Neutrophil (primary cell): ENCODE measurements at regions not wholly inside any gene's neighbourhood (a gene's known extent, or its start where the extent isn't known, plus 50 kb on each side); places are given as distances from the start of the nearest gene placed in this dataset.

ENCODE experiments used
- H3K27ac ChIP-seq: fragments of 200-600 bp; sonication (generic); 2 replicates; pipeline ENCODE4 v1.5.1; 2016; ENCODE audit warnings: mild to moderate bottlenecking, moderate library complexity
- H3K27me3 ChIP-seq: fragments of 200-600 bp; sonication (generic); 2 replicates; pipeline ENCODE4 v1.6.0; 2016; ENCODE audit warnings: mild to moderate bottlenecking
- H3K36me3 ChIP-seq: fragments of 200-600 bp; sonication (generic); 2 replicates; pipeline ENCODE4 v1.5.1; 2017
- H3K4me1 ChIP-seq, 2 experiments: fragments of 200-600 bp in 1 of 2; sonication (generic) in 1 of 2; 1 replicate in 1 of 2; 2 replicates in 1 of 2; pipeline versions ENCODE4 v1.5.1 to v1.6.1; 2013 to 2016; ENCODE audit warnings: low read depth in 1 of 2, low read length in 1 of 2, mild to moderate bottlenecking in 1 of 2, moderate library complexity in 1 of 2; ENCODE audit not compliant: control insufficient read depth in 1 of 2, insufficient read depth in 1 of 2
- H3K4me3 ChIP-seq, 2 experiments: fragments of 200-600 bp in 1 of 2; sonication (generic) in 1 of 2; 1 replicate in 1 of 2; 2 replicates in 1 of 2; pipeline ENCODE4 v1.5.1; 2013 to 2016; ENCODE audit warnings: low read depth in 1 of 2, low read length in 1 of 2, mild to moderate bottlenecking in 1 of 2, moderate library complexity in 1 of 2
- H3K9me3 ChIP-seq: fragments of 200-600 bp; sonication (generic); 2 replicates; pipeline ENCODE4 v1.5.1; 2016
- TF ChIP-seq, protein P1 (sequence below): fragments of 200-600 bp; sonication (generic); IDR thresholded peaks from 2 replicates; pipeline ENCODE4 v1.5.1; 2016; ENCODE audit warnings: antibody characterized with exemption

DNA sequence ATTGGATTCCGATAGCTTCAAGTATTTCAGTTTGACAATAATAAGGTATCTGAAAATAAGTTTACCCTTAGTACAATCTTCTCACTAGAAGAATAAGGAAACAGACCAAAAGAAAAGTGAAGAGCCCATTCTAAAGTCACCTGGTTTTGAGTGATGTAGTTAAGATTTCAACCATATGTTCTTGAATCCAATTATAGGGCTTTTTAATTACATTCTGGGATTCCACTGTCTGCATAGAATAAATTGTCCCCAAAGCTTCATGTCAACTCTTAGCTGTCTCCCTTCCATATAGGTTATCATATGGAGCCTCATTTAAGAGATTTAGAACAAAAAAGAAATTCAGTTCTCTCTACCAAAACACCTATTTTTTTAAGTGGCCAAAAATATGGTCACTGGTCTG lies 1158.8 kb downstream of the IGSF11 start:
- H3K4me1 ChIP-seq, result no peaks in the 10 kb centered on the region
- H3K27me3 ChIP-seq, result no peaks in the 10 kb centered on the region
- no peaks in the 10 kb centered on the region for H3K9me3 ChIP-seq
- H3K4me3 ChIP-seq, result no peak overlapping the region
- H3K27ac ChIP-seq, result no peak overlapping the region
- TF ChIP-seq, protein P1, sequence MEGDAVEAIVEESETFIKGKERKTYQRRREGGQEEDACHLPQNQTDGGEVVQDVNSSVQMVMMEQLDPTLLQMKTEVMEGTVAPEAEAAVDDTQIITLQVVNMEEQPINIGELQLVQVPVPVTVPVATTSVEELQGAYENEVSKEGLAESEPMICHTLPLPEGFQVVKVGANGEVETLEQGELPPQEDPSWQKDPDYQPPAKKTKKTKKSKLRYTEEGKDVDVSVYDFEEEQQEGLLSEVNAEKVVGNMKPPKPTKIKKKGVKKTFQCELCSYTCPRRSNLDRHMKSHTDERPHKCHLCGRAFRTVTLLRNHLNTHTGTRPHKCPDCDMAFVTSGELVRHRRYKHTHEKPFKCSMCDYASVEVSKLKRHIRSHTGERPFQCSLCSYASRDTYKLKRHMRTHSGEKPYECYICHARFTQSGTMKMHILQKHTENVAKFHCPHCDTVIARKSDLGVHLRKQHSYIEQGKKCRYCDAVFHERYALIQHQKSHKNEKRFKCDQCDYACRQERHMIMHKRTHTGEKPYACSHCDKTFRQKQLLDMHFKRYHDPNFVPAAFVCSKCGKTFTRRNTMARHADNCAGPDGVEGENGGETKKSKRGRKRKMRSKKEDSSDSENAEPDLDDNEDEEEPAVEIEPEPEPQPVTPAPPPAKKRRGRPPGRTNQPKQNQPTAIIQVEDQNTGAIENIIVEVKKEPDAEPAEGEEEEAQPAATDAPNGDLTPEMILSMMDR, result no peak
- no peaks in the 10 kb centered on the region for H3K36me3 ChIP-seq

DNA sequence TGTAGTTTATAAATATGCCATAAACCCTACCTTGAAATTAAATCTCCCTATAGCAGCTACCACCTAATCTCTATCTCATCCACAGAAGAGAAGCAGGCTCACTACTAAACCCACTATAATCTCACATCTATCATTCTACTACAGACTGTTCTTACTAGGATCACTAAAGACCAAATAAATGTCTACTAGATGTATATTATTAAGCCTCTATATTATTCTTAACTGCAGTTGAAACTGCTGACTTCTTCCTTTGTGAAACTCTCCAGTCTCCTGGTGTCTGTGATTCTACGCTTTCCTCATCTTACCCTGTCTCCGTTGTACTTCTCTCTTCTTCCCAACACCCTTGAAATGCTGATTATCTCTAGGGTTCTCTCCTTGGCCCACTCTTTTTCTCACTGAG lies 1154.0 kb downstream of the IGSF11 start:
- Histone ChIP-seq H3K4me1 (no peaks in the 10 kb centered on the region), H3K36me3 (no peaks in the 10 kb centered on the region), H3K27me3 (no peaks in the 10 kb centered on the region), H3K27ac (no peak overlapping the region), H3K4me3 (no peak overlapping the region), H3K9me3 (no peaks in the 10 kb centered on the region)
- TF ChIP-seq, protein P1, result no peak

DNA sequence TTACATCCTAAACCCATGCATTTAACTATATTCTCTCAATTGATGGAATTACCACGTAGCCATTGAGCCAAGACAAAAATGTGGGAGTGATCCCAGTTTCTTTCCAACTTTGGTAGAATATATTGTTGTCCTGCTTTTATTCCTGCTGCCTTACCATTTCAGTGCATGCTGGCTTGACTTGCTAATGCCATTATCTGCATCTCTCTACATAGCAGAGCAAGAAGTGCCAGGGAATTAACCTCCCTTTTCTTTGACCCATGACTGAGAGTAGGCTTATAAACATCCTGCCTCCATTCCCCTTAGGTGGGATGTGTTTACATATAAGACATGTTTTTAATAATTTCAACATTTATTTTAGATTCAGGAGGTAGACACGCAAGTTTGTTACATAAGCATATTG lies 1153.4 kb downstream of the IGSF11 start:
- H3K36me3 ChIP-seq, result no peaks in the 10 kb centered on the region
- H3K27ac ChIP-seq, result no peak overlapping the region
- H3K9me3 ChIP-seq, result no peaks in the 10 kb centered on the region
- no peak overlapping the region for H3K4me3 ChIP-seq
- no peaks in the 10 kb centered on the region for H3K4me1 ChIP-seq
- TF ChIP-seq, protein P1, result no peak
- H3K27me3 ChIP-seq, result no peaks in the 10 kb centered on the region

DNA sequence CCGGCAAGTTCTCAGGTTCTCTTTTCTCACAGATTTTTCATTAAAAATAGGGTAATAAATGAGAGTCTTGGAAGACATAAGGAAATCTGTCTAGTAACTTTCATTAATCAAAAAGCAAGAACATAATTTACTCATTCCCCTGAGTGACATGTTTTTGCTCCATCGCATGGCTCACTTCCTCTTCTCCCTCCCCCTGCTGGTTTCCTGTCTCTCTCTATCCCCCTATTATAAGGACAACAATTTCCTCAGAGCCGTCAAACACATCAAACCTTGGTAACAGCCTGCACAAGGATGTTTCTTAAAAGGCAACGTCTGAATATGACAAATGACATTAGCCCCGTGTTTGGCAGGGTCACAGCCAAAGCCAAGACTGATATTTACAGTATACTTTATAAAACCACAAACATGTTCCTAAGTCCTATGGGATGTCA lies 1149.6 kb downstream of the IGSF11 start:
- H3K9me3 ChIP-seq, result no peaks in the 10 kb centered on the region
- H3K4me3 ChIP-seq, result no peak overlapping the region
- no peak overlapping the region for H3K27ac ChIP-seq
- TF ChIP-seq, protein P1, result no peak
- no peaks in the 10 kb centered on the region for H3K36me3 ChIP-seq
- no peaks in the 10 kb centered on the region for H3K27me3 ChIP-seq
- no peaks in the 10 kb centered on the region for H3K4me1 ChIP-seq

DNA sequence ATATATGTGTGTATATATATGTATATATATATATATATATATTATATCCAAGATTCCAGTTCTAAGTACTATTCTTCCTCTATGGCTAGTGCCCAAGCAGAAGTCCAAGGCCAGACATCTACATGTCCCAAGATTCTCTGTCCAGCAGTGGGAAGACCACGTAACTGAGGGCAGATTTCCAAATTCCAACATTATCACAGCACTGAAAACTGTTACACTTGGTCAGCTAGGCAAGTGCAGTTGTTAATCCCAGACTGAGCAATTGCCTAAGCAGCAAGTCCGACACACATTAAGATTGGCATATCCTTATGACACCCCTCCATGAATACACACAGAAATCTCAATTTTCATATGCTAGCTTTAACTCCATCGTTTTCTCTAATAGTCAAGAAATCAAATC lies 1148.5 kb downstream of the IGSF11 start:
- TF ChIP-seq, protein P1, result no peak
- no peaks in the 10 kb centered on the region for H3K27me3 ChIP-seq
- no peaks in the 10 kb centered on the region for H3K4me1 ChIP-seq
- H3K27ac ChIP-seq, result no peak overlapping the region
- H3K36me3 ChIP-seq, result no peaks in the 10 kb centered on the region
- H3K4me3 ChIP-seq, result no peak overlapping the region
- H3K9me3 ChIP-seq, result no peaks in the 10 kb centered on the region

DNA sequence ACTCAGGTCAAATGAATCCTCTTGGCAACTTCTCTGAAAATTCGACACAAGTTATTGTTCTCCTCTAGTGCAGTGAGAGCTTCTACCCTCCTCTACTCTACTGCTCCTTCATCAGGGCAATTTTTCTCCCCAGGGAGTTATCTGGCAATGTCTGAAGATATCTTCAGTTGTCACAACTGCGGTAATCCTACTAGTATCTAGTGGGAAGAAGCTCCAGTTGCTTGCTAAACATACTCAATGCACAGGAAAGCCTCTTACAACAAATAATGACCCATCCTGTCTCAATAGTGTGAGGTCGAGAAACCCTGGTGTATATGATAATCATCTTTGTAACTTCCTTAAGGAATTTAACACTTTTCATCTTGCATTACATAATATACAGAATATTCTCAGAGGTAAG lies 1147.6 kb downstream of the IGSF11 start:
- Histone ChIP-seq H3K9me3 (no peaks in the 10 kb centered on the region), H3K4me1 (no peaks in the 10 kb centered on the region), H3K36me3 (no peaks in the 10 kb centered on the region), H3K27ac (no peak overlapping the region), H3K27me3 (no peaks in the 10 kb centered on the region), H3K4me3 (no peak overlapping the region)
- TF ChIP-seq, protein P1, result no peak
